Tibial artery (tissue), 4 donors: ENCODE measurements at regions not wholly inside any gene's neighbourhood (a gene's known extent, or its start where the extent isn't known, plus 50 kb on each side); places are given as distances from the start of the nearest gene placed in this dataset.

ENCODE experiments used
- DNase-seq, 2 donors: peaks; one replicate each; pipeline ENCODE4 v3.0.0-alpha.2; 2019
- H3K27ac ChIP-seq, 2 donors: fragments of 200-600 bp; sonication (generic) in 1 of 2; 1 replicate in 1 of 2; 2 replicates in 1 of 2; pipeline ENCODE4 v1.5.1; 2018 to 2019; ENCODE audit warnings: mild to moderate bottlenecking in 1 of 2
- H3K27me3 ChIP-seq, 2 donors: fragments of 200-600 bp; sonication (generic) in 1 of 2; one replicate each; pipeline versions ENCODE4 v1.5.1 to v1.6.0; 2016 to 2019
- H3K36me3 ChIP-seq, 3 donors: fragments of 200-600 bp; sonication (generic) in 2 of 3; one replicate each; pipeline ENCODE4 v1.5.1; 2016 to 2019; ENCODE audit warnings: mild to moderate bottlenecking in 2 of 3
- H3K4me1 ChIP-seq, 4 donors: fragments of 200-600 bp; sonication (generic) in 2 of 4; 1 replicate in 3 of 4; 2 replicates in 1 of 4; pipeline ENCODE4 v1.5.1; 2016 to 2019
- H3K4me3 ChIP-seq, 2 donors: fragments of 200-600 bp; sonication (generic) in 1 of 2; 1 replicate in 1 of 2; 2 replicates in 1 of 2; pipeline ENCODE4 v1.5.1; 2018 to 2019; ENCODE audit warnings: mild to moderate bottlenecking in 2 of 2
- H3K9me3 ChIP-seq, 3 donors: fragments of 200-600 bp; sonication (generic) in 1 of 3; one replicate each; pipeline ENCODE4 v1.5.1; 2016 to 2019
- CTCF ChIP-seq, 2 experiments: fragments of 200-600 bp in 1 of 2; fragments of 450-650 bp in 1 of 2; IDR thresholded peaks; one replicate each; pipeline ENCODE4 v1.5.1; 2017 to 2019; ENCODE audit warnings: antibody characterized with exemption in 2 of 2, mild to moderate bottlenecking in 1 of 2, moderate library complexity in 1 of 2
- intact Hi-C: fragments of 100-400 bp; cut with DNase I; formaldehyde crosslinking; loops from one replicate; pipeline ENCODE4 v1.15.0; 2023; ENCODE audit warnings: low total_unique reads

GRCh38 chr11:121801781-121802180 lies 314.2 kb downstream of the BLID start:
- DNase-seq = no peak
- Histone ChIP-seq H3K27me3 (no peaks in the 10 kb centered on the region), H3K9me3 (peaks cover 0 to 5% (median 0%) of the 10 kb centered on the region in 3 donors), H3K27ac (peak overlapping the region; percentile 56 to 71), H3K4me1 (peaks cover 0 to 23% (median 16%) of the 10 kb centered on the region in 4 donors), H3K36me3 (no peaks in the 10 kb centered on the region), H3K4me3 (no peak overlapping the region)
- intact Hi-C loops = no loop called here
- no peak for TF ChIP-seq CTCF (IDR thresholded peaks at IDR 0.05)

- Histone ChIP-seq H3K4me3 (no peak overlapping the region), H3K27me3 (no peaks in the 10 kb centered on the region), H3K9me3 (peaks cover 0 to 5% (median 0%) of the 10 kb centered on the region in 3 donors), H3K4me1 (peaks cover 0 to 23% (median 16%) of the 10 kb centered on the region in 4 donors), H3K36me3 (no peaks in the 10 kb centered on the region), H3K27ac (peak overlapping the region; percentile 56 to 71)
- TF ChIP-seq CTCF (IDR thresholded peaks at IDR 0.05) = no peak
- intact Hi-C loops = no loop called here
- no peak for DNase-seq
Measured at GRCh38 chr11:121801394-121801748, 314.6 kb downstream of the BLID start.

- peaks cover 0 to 5% (median 0%) of the 10 kb centered on the region in 3 donors for H3K9me3 ChIP-seq
- no peaks in the 10 kb centered on the region for H3K36me3 ChIP-seq
- peak overlapping the region; percentile 56 to 71 for H3K27ac ChIP-seq
- no peak overlapping the region for H3K4me3 ChIP-seq
- TF ChIP-seq CTCF (IDR thresholded peaks at IDR 0.05) = no peak
- peaks cover 0 to 23% (median 16%) of the 10 kb centered on the region in 4 donors for H3K4me1 ChIP-seq
- intact Hi-C loops = no loop called here
- no peaks in the 10 kb centered on the region for H3K27me3 ChIP-seq
- no peak for DNase-seq
Measured at GRCh38 chr11:121800731-121801393, 315.2 kb downstream of the BLID start.

GRCh38 chr11:121800240-121800639 lies 315.8 kb downstream of the BLID start:
- Histone ChIP-seq H3K36me3 (no peaks in the 10 kb centered on the region), H3K27ac (peak overlapping the region; percentile 56 to 71), H3K4me3 (no peak overlapping the region), H3K4me1 (peaks cover 0 to 23% (median 16%) of the 10 kb centered on the region in 4 donors), H3K9me3 (peaks cover 0 to 5% (median 0%) of the 10 kb centered on the region in 3 donors), H3K27me3 (no peaks in the 10 kb centered on the region)
- no peak for TF ChIP-seq CTCF (IDR thresholded peaks at IDR 0.05)
- intact Hi-C loops = no loop called here
- DNase-seq = no peak

- H3K4me1 ChIP-seq = peaks cover 0 to 40% (median 34%) of the 10 kb centered on the region in 4 donors
- H3K27me3 ChIP-seq = no peaks in the 10 kb centered on the region
- H3K36me3 ChIP-seq = no peaks in the 10 kb centered on the region
- H3K27ac ChIP-seq = no peak overlapping the region
- peaks cover 0 to 5% (median 0%) of the 10 kb centered on the region in 3 donors for H3K9me3 ChIP-seq
- H3K4me3 ChIP-seq = no peak overlapping the region
- intact Hi-C loops = no loop called here
- TF ChIP-seq CTCF (IDR thresholded peaks at IDR 0.05) = no peak
- DNase-seq = no peak
Measured at GRCh38 chr11:121797496-121797895, 318.5 kb downstream of the BLID start.
